GM18873 (cell line): ENCODE measurements at regions not wholly inside any gene's neighbourhood (a gene's known extent, or its start where the extent isn't known, plus 50 kb on each side); places are given as distances from the start of the nearest gene placed in this dataset.
"Not testable (repeated sequence)": the region's sequence is repeated elsewhere in the genome, so short reads cannot be mapped to it uniquely, and the experiment has no call there.

Experiments used
- ATAC-seq: cut with Tn5 transposase; IDR thresholded peaks from one replicate; pipeline ENCODE4 v1.9.1; 2021; ENCODE audit warnings: mild to moderate bottlenecking, moderate library complexity, moderate number of reproducible peaks; ENCODE audit not compliant: unreplicated experiment, low FRiP score

GRCh38 chr15:79601405-79602086 lies 169.4 kb downstream of the MINAR1 start:
- no peak for ATAC-seq

GRCh38 chr15:79602180-79602579 lies 170.0 kb downstream of the MINAR1 start:
- ATAC-seq: no peak

- no peak for ATAC-seq
Observed at GRCh38 chr15:79602731-79603130, 170.6 kb downstream of the MINAR1 start.

- ATAC-seq: no peak
Observed at GRCh38 chr15:79606831-79607355, 174.8 kb downstream of the MINAR1 start.

GRCh38 chr15:79608066-79608864 lies 176.1 kb downstream of the MINAR1 start:
- no peak for ATAC-seq

GRCh38 chr15:79609506-79609905 lies 177.4 kb downstream of the MINAR1 start:
- ATAC-seq: no peak

- no peak for ATAC-seq
Observed at GRCh38 chr15:79610021-79610420, 177.9 kb downstream of the MINAR1 start.

GRCh38 chr15:79615754-79616153 lies 183.6 kb downstream of the MINAR1 start:
- ATAC-seq: no peak

- no peak for ATAC-seq
Observed at GRCh38 chr15:79617071-79617470, 184.9 kb downstream of the MINAR1 start.

- ATAC-seq: no peak
Observed at GRCh38 chr15:79620112-79620857, 188.1 kb downstream of the MINAR1 start.

- ATAC-seq: not testable (repeated sequence)
Observed at GRCh38 chr15:79621805-79622204, 189.7 kb downstream of the MINAR1 start.

- ATAC-seq: no peak
Observed at GRCh38 chr15:79623488-79623887, 191.4 kb downstream of the MINAR1 start.

GRCh38 chr15:79629687-79630086 lies 197.6 kb downstream of the MINAR1 start:
- no peak for ATAC-seq

GRCh38 chr15:79632457-79632856 lies 200.3 kb downstream of the MINAR1 start:
- no peak for ATAC-seq

GRCh38 chr15:79635149-79635771 lies 203.1 kb downstream of the MINAR1 start:
- no peak for ATAC-seq

GRCh38 chr15:79635897-79636561 lies 203.9 kb downstream of the MINAR1 start:
- ATAC-seq: no peak

- ATAC-seq: no peak
Observed at GRCh38 chr15:79640206-79640605, 208.1 kb downstream of the MINAR1 start.

GRCh38 chr15:79641841-79642240 lies 209.7 kb downstream of the MINAR1 start:
- ATAC-seq: no peak

- ATAC-seq: no peak
Observed at GRCh38 chr15:79643393-79643792, 211.3 kb downstream of the MINAR1 start.

GRCh38 chr15:79644091-79644490 lies 212.0 kb downstream of the MINAR1 start:
- no peak for ATAC-seq
